ENCODE measurements at regions not wholly inside any gene's neighbourhood (a gene's known extent, or its start where the extent isn't known, plus 50 kb on each side); places are given as distances from the start of the nearest gene placed in this dataset.

DNA sequence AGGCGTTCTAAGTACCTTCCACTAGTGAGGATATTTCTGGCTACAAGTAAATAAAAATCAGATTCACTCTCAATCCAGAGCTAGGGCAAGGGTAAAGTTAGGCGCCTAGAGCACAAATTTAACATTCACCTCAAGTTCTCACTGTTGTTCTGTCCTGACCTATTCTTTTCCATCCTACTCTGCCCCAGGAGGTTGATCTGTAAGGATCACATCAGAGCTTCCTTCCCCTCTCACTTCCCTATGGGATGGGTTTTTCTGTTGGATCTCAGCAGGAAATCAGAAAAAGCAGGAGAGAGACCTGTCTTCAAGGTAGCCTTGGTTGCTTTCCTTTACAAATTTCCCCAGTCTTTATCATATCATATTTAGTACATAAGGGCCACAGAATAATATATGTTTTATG lies 316.7 kb downstream of the GABRG2 start:
- TF ChIP-seq, protein P1, sequence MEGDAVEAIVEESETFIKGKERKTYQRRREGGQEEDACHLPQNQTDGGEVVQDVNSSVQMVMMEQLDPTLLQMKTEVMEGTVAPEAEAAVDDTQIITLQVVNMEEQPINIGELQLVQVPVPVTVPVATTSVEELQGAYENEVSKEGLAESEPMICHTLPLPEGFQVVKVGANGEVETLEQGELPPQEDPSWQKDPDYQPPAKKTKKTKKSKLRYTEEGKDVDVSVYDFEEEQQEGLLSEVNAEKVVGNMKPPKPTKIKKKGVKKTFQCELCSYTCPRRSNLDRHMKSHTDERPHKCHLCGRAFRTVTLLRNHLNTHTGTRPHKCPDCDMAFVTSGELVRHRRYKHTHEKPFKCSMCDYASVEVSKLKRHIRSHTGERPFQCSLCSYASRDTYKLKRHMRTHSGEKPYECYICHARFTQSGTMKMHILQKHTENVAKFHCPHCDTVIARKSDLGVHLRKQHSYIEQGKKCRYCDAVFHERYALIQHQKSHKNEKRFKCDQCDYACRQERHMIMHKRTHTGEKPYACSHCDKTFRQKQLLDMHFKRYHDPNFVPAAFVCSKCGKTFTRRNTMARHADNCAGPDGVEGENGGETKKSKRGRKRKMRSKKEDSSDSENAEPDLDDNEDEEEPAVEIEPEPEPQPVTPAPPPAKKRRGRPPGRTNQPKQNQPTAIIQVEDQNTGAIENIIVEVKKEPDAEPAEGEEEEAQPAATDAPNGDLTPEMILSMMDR (IDR thresholded peaks at IDR 0.05; ENCODE audit: low read depth, low read length) = no peak
- TF ChIP-seq POLR2A (IDR thresholded peaks at IDR 0.05; ENCODE audit: extremely low read depth, insufficient read length) = no peak

All from NB4 (cell line).